ENCODE measurements at regions not wholly inside any gene's neighbourhood (a gene's known extent, or its start where the extent isn't known, plus 50 kb on each side); places are given as distances from the start of the nearest gene placed in this dataset.

GRCh38 chr3:106381939-106382335 lies 513.1 kb upstream of the CBLB start:
- H3K9me3 ChIP-seq, result no peaks in the 10 kb centered on the region
- H3K4me1 ChIP-seq, result no peaks in the 10 kb centered on the region
- H3K27ac ChIP-seq (replicated peaks in 1 of 4), result no peak overlapping the region
- TF ChIP-seq POLR2A (IDR thresholded peaks at IDR 0.05; ENCODE audit: low read depth) (no peak), EP300 (IDR thresholded peaks at IDR 0.05) (no peak), CTCF (IDR thresholded peaks at IDR 0.05) (no peak), POLR2AphosphoS5 (IDR thresholded peaks at IDR 0.05) (no peak)
- no peaks in the 10 kb centered on the region for H3K27me3 ChIP-seq
- intact Hi-C loops (cut with DNase I), result no loop called here
- no peak for DNase-seq (ENCODE audit: extremely low spot score)
- H3K4me3 ChIP-seq, result no peak overlapping the region
- H3K36me3 ChIP-seq, result no peaks in the 10 kb centered on the region

- intact Hi-C loops (cut with DNase I), result no loop called here
- Histone ChIP-seq H3K4me1 (no peaks in the 10 kb centered on the region), H3K9me3 (no peaks in the 10 kb centered on the region), H3K4me3 (no peak overlapping the region), H3K27me3 (no peaks in the 10 kb centered on the region), H3K36me3 (no peaks in the 10 kb centered on the region), H3K27ac (replicated peaks in 1 of 4) (no peak overlapping the region)
- no peak for DNase-seq (ENCODE audit: extremely low spot score)
- TF ChIP-seq POLR2A (IDR thresholded peaks at IDR 0.05; ENCODE audit: low read depth) (no peak), POLR2AphosphoS5 (IDR thresholded peaks at IDR 0.05) (no peak), CTCF (IDR thresholded peaks at IDR 0.05) (no peak), EP300 (IDR thresholded peaks at IDR 0.05) (no peak)
- WGBS, result 82% methylated on average over 3 of the region's 3 CpGs
These were observed 517.2 kb upstream of the CBLB start for GRCh38 chr3:106386050-106386449.

- Histone ChIP-seq H3K9me3 (no peaks in the 10 kb centered on the region), H3K27ac (replicated peaks in 1 of 4) (no peak overlapping the region), H3K4me3 (no peak overlapping the region), H3K36me3 (no peaks in the 10 kb centered on the region), H3K4me1 (peaks cover 0 to under 1% (median 0%) of the 10 kb centered on the region in 4 donors), H3K27me3 (no peaks in the 10 kb centered on the region)
- TF ChIP-seq CTCF (IDR thresholded peaks at IDR 0.05) (no peak), EP300 (IDR thresholded peaks at IDR 0.05) (no peak), POLR2A (IDR thresholded peaks at IDR 0.05; ENCODE audit: low read depth) (no peak), POLR2AphosphoS5 (IDR thresholded peaks at IDR 0.05) (no peak)
- intact Hi-C loops (cut with DNase I), result no loop called here
- no peak for DNase-seq (ENCODE audit: extremely low spot score)
- 90% methylated on average over 1 of the region's 1 CpG for WGBS
These were observed 524.1 kb upstream of the CBLB start for GRCh38 chr3:106392915-106393314.

- 94% methylated on average over 2 of the region's 2 CpGs for WGBS
- no peaks in the 10 kb centered on the region for H3K9me3 ChIP-seq
These were observed 528.2 kb upstream of the CBLB start for GRCh38 chr3:106397006-106397405.

More at GRCh38 chr3:106397006-106397405, 528.2 kb upstream of the CBLB start:
- no peak overlapping the region for H3K27ac ChIP-seq (replicated peaks in 1 of 4)
- TF ChIP-seq CTCF (IDR thresholded peaks at IDR 0.05) (no peak), POLR2AphosphoS5 (IDR thresholded peaks at IDR 0.05) (no peak), POLR2A (IDR thresholded peaks at IDR 0.05; ENCODE audit: low read depth) (no peak), EP300 (IDR thresholded peaks at IDR 0.05) (no peak)
- no peak overlapping the region for H3K4me3 ChIP-seq
- H3K36me3 ChIP-seq, result no peaks in the 10 kb centered on the region
- intact Hi-C loops (cut with DNase I), result no loop called here
- H3K27me3 ChIP-seq, result no peaks in the 10 kb centered on the region
- peaks cover 0 to 31% (median 13%) of the 10 kb centered on the region in 4 donors for H3K4me1 ChIP-seq
- no peak for DNase-seq (ENCODE audit: extremely low spot score)

Measured in esophagus muscularis mucosa (tissue), 4 donors.